Neural cell (in vitro differentiated cells): ENCODE measurements at regions not wholly inside any gene's neighbourhood (a gene's known extent, or its start where the extent isn't known, plus 50 kb on each side); places are given as distances from the start of the nearest gene placed in this dataset.

Experiments
- EP300 ChIP-seq: fragments of 450-650 bp; conservative IDR thresholded peaks from 2 replicates; pipeline ENCODE4 v1.6.1; 2014; ENCODE audit warnings: antibody characterized with exemption, mild to moderate bottlenecking, moderate library complexity; ENCODE audit not compliant: poor library complexity, severe bottlenecking
- EZH2 ChIP-seq: fragments of 200-600, 300-800 bp; shearing (Covaris generic), sonication (generic); IDR thresholded peaks from 2 replicates; pipeline ENCODE4 v1.6.1; 2014; ENCODE audit warnings: antibody characterized with exemption, low read length, borderline replicate concordance, mild to moderate bottlenecking; ENCODE audit not compliant: insufficient read depth, poor library complexity, severe bottlenecking
- MXI1 ChIP-seq: fragments of 450-650 bp; conservative IDR thresholded peaks from 2 replicates; pipeline ENCODE4 v1.6.1; 2014; ENCODE audit warnings: antibody characterized with exemption, mild to moderate bottlenecking; ENCODE audit not compliant: poor library complexity, severe bottlenecking
- RAD21 ChIP-seq: fragments of 450-650 bp; conservative IDR thresholded peaks from 2 replicates; pipeline ENCODE4 v1.6.1; 2014; ENCODE audit warnings: antibody characterized with exemption, mild to moderate bottlenecking, moderate library complexity
- SMC3 ChIP-seq: fragments of 450-650 bp; conservative IDR thresholded peaks from 2 replicates; pipeline ENCODE4 v1.6.1; 2014; ENCODE audit warnings: antibody characterized with exemption, mild to moderate bottlenecking, moderate library complexity; ENCODE audit not compliant: poor library complexity
- TAF1 ChIP-seq: IDR thresholded peaks from 2 replicates; pipeline ENCODE4 v1.6.1; 2012; ENCODE audit warnings: low read depth
- TF ChIP-seq, protein P1 (sequence below): fragments of 450-650 bp; IDR thresholded peaks from 2 replicates; pipeline ENCODE4 v1.5.1; 2014; ENCODE audit warnings: antibody characterized with exemption, mild to moderate bottlenecking, moderate library complexity; ENCODE audit not compliant: poor library complexity, severe bottlenecking
- TF ChIP-seq, protein P2 (sequence below): IDR thresholded peaks from 2 replicates; pipeline ENCODE4 v1.6.1; 2012; ENCODE audit warnings: borderline replicate concordance

- TF ChIP-seq EP300: no peak
- TF ChIP-seq RAD21: peak; percentile 91
- TF ChIP-seq, protein P1, sequence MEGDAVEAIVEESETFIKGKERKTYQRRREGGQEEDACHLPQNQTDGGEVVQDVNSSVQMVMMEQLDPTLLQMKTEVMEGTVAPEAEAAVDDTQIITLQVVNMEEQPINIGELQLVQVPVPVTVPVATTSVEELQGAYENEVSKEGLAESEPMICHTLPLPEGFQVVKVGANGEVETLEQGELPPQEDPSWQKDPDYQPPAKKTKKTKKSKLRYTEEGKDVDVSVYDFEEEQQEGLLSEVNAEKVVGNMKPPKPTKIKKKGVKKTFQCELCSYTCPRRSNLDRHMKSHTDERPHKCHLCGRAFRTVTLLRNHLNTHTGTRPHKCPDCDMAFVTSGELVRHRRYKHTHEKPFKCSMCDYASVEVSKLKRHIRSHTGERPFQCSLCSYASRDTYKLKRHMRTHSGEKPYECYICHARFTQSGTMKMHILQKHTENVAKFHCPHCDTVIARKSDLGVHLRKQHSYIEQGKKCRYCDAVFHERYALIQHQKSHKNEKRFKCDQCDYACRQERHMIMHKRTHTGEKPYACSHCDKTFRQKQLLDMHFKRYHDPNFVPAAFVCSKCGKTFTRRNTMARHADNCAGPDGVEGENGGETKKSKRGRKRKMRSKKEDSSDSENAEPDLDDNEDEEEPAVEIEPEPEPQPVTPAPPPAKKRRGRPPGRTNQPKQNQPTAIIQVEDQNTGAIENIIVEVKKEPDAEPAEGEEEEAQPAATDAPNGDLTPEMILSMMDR: peak; percentile 89
- peak; percentile 91 for TF ChIP-seq SMC3
- no peak for TF ChIP-seq TAF1
- no peak for TF ChIP-seq EZH2
- no peak for TF ChIP-seq MXI1
- TF ChIP-seq, protein P2, sequence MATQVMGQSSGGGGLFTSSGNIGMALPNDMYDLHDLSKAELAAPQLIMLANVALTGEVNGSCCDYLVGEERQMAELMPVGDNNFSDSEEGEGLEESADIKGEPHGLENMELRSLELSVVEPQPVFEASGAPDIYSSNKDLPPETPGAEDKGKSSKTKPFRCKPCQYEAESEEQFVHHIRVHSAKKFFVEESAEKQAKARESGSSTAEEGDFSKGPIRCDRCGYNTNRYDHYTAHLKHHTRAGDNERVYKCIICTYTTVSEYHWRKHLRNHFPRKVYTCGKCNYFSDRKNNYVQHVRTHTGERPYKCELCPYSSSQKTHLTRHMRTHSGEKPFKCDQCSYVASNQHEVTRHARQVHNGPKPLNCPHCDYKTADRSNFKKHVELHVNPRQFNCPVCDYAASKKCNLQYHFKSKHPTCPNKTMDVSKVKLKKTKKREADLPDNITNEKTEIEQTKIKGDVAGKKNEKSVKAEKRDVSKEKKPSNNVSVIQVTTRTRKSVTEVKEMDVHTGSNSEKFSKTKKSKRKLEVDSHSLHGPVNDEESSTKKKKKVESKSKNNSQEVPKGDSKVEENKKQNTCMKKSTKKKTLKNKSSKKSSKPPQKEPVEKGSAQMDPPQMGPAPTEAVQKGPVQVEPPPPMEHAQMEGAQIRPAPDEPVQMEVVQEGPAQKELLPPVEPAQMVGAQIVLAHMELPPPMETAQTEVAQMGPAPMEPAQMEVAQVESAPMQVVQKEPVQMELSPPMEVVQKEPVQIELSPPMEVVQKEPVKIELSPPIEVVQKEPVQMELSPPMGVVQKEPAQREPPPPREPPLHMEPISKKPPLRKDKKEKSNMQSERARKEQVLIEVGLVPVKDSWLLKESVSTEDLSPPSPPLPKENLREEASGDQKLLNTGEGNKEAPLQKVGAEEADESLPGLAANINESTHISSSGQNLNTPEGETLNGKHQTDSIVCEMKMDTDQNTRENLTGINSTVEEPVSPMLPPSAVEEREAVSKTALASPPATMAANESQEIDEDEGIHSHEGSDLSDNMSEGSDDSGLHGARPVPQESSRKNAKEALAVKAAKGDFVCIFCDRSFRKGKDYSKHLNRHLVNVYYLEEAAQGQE: no peak
These were observed 51.9 kb upstream of the SLC22A16 start for GRCh38 chr6:110528101-110528929.
